ENCODE measurements at regions not wholly inside any gene's neighbourhood (a gene's known extent, or its start where the extent isn't known, plus 50 kb on each side); places are given as distances from the start of the nearest gene placed in this dataset.

- Histone ChIP-seq H2AK9ac (replicated peaks; ENCODE audit: low read depth, low read length, poor library complexity) (no peak overlapping the region), H3K4me1 (ENCODE audit: control insufficient read depth, insufficient read depth, low read length) (no peaks in the 10 kb centered on the region), H3K4me3 (ENCODE audit: insufficient read depth, low read depth, low read length) (no peak overlapping the region), H3K27me3 (ENCODE audit: control insufficient read depth, insufficient read depth, low read length) (no peaks in the 10 kb centered on the region), H3K9ac (ENCODE audit: low read depth, low read length) (no peak overlapping the region), H4K8ac (ENCODE audit: low read depth in 2 of 2, low read length in 2 of 2) (no peak overlapping the region), H3K36me3 (ENCODE audit: control insufficient read depth, insufficient read depth, low read length) (no peaks in the 10 kb centered on the region), H3K23ac (ENCODE audit: low read depth, low read length) (no peak overlapping the region), H3K56ac (ENCODE audit: extremely low read depth, insufficient read depth, low read length) (no peak overlapping the region), H3K27ac (ENCODE audit: insufficient read depth, low read length) (no peak overlapping the region), H2BK20ac (ENCODE audit: low read depth, low read length) (no peak overlapping the region), H2BK5ac (ENCODE audit: low read depth, low read length, poor library complexity, severe bottlenecking) (no peak overlapping the region), H2AFZ (replicated peaks; ENCODE audit: low read length, poor library complexity) (no peak overlapping the region), H3K18ac (ENCODE audit: low read depth, low read length) (no peak overlapping the region), H3K9me3 (ENCODE audit: control insufficient read depth, insufficient read depth, low read length) (no peaks in the 10 kb centered on the region), H4K20me1 (ENCODE audit: insufficient read depth, low read length) (no peaks in the 10 kb centered on the region), H2BK120ac (ENCODE audit: low read depth, low read length) (no peak overlapping the region), H4K5ac (ENCODE audit: low read depth, low read length) (no peak overlapping the region), H2BK15ac (ENCODE audit: low read depth, low read length) (no peak overlapping the region), H3K9me1 (ENCODE audit: insufficient read depth, low read length) (no peaks in the 10 kb centered on the region), H4K91ac (ENCODE audit: insufficient read depth, low read depth, low read length) (no peak overlapping the region), H2AK5ac (ENCODE audit: low read depth, low read length) (no peak overlapping the region), H3K4ac (ENCODE audit: low read depth, low read length) (no peak overlapping the region), H3K79me1 (ENCODE audit: low read depth in 1 of 2, low read length in 2 of 2) (no peaks in the 10 kb centered on the region), H3K4me2 (ENCODE audit: low read depth, low read length) (no peak overlapping the region), H3K14ac (replicated peaks; ENCODE audit: low read depth, low read length) (no peak overlapping the region)
- WGBS, 2 experiments (ENCODE audit: extremely low coverage in 2 of 2, insufficient read length in 1 of 2), result no CpG with 5 or more reads among the region's 6 CpGs
- no peak for DNase-seq
- intact Hi-C loops (cut with micrococcal nuclease), result no loop called here
- in situ Hi-C loops (cut with MboI; ENCODE audit: low sequenced_read_pairs), result no loop called here
- TF ChIP-seq RCOR1 (IDR thresholded peaks at IDR 0.05; ENCODE audit: insufficient replicate concordance, low read length) (no peak), NFE2L2 (IDR thresholded peaks at IDR 0.05; ENCODE audit: low read depth, low read length) (no peak), CEBPB (IDR thresholded peaks at IDR 0.05; ENCODE audit: low read depth, low read length) (no peak), POLR2A (IDR thresholded peaks at IDR 0.05; ENCODE audit: low read depth, low read length) (no peak), FOS (IDR thresholded peaks at IDR 0.05; ENCODE audit: low read depth, low read length) (no peak), BHLHE40 (IDR thresholded peaks at IDR 0.05; ENCODE audit: low read depth, low read length) (no peak), MXI1 (IDR thresholded peaks at IDR 0.05; ENCODE audit: borderline replicate concordance, low read depth, low read length) (no peak), SMC3 (IDR thresholded peaks at IDR 0.05; ENCODE audit: low read depth, low read length) (no peak), RFX5 (IDR thresholded peaks at IDR 0.05; ENCODE audit: low read depth, low read length) (no peak), RAD21 (IDR thresholded peaks at IDR 0.05; ENCODE audit: low read length) (no peak), MAFK (IDR thresholded peaks at IDR 0.05; ENCODE audit: low read depth, low read length) (no peak), MAZ (IDR thresholded peaks at IDR 0.05; ENCODE audit: borderline replicate concordance, low read depth, low read length) (no peak), CHD1 (IDR thresholded peaks at IDR 0.05; ENCODE audit: low read depth, low read length) (no peak)
- TF ChIP-seq, protein P1, sequence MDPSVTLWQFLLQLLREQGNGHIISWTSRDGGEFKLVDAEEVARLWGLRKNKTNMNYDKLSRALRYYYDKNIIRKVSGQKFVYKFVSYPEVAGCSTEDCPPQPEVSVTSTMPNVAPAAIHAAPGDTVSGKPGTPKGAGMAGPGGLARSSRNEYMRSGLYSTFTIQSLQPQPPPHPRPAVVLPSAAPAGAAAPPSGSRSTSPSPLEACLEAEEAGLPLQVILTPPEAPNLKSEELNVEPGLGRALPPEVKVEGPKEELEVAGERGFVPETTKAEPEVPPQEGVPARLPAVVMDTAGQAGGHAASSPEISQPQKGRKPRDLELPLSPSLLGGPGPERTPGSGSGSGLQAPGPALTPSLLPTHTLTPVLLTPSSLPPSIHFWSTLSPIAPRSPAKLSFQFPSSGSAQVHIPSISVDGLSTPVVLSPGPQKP (IDR thresholded peaks at IDR 0.05; ENCODE audit: borderline replicate concordance, low read depth, low read length), result no peak
- TF ChIP-seq, protein P2, sequence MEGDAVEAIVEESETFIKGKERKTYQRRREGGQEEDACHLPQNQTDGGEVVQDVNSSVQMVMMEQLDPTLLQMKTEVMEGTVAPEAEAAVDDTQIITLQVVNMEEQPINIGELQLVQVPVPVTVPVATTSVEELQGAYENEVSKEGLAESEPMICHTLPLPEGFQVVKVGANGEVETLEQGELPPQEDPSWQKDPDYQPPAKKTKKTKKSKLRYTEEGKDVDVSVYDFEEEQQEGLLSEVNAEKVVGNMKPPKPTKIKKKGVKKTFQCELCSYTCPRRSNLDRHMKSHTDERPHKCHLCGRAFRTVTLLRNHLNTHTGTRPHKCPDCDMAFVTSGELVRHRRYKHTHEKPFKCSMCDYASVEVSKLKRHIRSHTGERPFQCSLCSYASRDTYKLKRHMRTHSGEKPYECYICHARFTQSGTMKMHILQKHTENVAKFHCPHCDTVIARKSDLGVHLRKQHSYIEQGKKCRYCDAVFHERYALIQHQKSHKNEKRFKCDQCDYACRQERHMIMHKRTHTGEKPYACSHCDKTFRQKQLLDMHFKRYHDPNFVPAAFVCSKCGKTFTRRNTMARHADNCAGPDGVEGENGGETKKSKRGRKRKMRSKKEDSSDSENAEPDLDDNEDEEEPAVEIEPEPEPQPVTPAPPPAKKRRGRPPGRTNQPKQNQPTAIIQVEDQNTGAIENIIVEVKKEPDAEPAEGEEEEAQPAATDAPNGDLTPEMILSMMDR (conservative IDR thresholded peaks at IDR 0.05; ENCODE audit: low read depth, low read length), result no peak
- TF ChIP-seq, protein P3, sequence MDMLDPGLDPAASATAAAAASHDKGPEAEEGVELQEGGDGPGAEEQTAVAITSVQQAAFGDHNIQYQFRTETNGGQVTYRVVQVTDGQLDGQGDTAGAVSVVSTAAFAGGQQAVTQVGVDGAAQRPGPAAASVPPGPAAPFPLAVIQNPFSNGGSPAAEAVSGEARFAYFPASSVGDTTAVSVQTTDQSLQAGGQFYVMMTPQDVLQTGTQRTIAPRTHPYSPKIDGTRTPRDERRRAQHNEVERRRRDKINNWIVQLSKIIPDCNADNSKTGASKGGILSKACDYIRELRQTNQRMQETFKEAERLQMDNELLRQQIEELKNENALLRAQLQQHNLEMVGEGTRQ (IDR thresholded peaks at IDR 0.05; ENCODE audit: low read depth, low read length), result no peak
- dilution Hi-C loops (cut with HindIII; ENCODE audit: low sequenced_read_pairs, unreplicated experiment), result no loop called here
- no TSS peak for BruUV-seq (replicated peaks)
- CTCF ChIA-PET, result no interaction called here
- ATAC-seq (ENCODE audit: low read depth), result no peak
- POLR2A ChIA-PET (ENCODE audit: unreplicated experiment), result no interaction called here
Measured at GRCh38 chr7:50153995-50154394, 60.9 kb upstream of the ZPBP start.
